Ovary (tissue), 3 donors: ENCODE measurements at regions not wholly inside any gene's neighbourhood (a gene's known extent, or its start where the extent isn't known, plus 50 kb on each side); places are given as distances from the start of the nearest gene placed in this dataset.

Experiments used
- CTCF ChIP-seq, 3 donors: fragments of 450-650 bp in 2 of 3; fragments of 200-600 bp in 1 of 3; IDR thresholded peaks; one replicate each; pipeline versions ENCODE4 v1.5.1 to v1.8.0; 2016 to 2022; ENCODE audit warnings: antibody characterized with exemption in 3 of 3, mild to moderate bottlenecking in 1 of 3
- EP300 ChIP-seq: sonication (generic); formaldehyde crosslinking; IDR thresholded peaks from one replicate; pipeline ENCODE4 v1.6.1; 2017; ENCODE audit warnings: antibody characterized with exemption
- POLR2A ChIP-seq: fragments of 450-650 bp; IDR thresholded peaks from one replicate; pipeline ENCODE4 v1.6.1; 2017; ENCODE audit warnings: antibody characterized with exemption, mild to moderate bottlenecking, moderate library complexity
- donor health status: DM: no; HTN: no; CAD: no.

- TF ChIP-seq CTCF (IDR thresholded peaks at IDR 0.05) (no peak), EP300 (no peak), POLR2A (no peak)
These were observed 2277.2 kb upstream of the WWC1 start for GRCh38 chr5:166014256-166014655.
